ENCODE measurements at regions not wholly inside any gene's neighbourhood (a gene's known extent, or its start where the extent isn't known, plus 50 kb on each side); places are given as distances from the start of the nearest gene placed in this dataset.

DNA sequence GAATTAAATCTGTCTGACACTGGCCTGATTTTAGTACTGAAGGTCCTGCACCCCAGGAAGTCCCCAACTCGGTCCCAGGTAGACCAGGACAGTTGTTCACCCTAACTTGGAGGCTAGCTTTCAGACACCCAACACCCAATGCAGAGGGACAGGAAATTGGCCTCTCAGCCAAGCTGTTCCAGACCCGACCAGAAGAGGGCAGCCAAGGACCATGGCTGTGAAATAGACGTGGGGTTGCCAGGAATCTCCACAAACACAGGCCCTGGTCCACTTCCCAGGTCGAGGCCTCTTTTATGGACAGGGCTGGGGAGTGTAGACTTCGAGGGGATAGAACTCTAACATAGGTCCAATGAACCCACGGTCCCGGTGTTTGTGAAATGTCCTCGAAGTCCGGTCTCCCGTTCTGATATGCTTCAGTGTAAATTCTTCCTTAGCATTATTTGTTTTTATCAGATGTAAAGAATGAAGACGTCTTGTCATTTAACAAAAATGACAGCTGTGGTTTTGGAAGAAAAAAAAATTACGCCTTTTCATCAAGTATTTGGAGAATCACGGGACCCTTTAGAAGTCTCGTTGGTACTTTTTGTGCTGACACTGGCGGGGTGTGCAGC is 260.3 kb upstream of the ADAMTS16 start:
- peak; percentile 74 for DNase-seq (ENCODE audit: low read depth)
- TF ChIP-seq CTCF (conservative IDR thresholded peaks at IDR 0.05; ENCODE audit: control insufficient read depth, insufficient read depth, low read depth, low read length): peak; percentile 97
- H3K4me3 ChIP-seq (ENCODE audit: control insufficient read depth, low read depth, low read length): no peak overlapping the region

DNA sequence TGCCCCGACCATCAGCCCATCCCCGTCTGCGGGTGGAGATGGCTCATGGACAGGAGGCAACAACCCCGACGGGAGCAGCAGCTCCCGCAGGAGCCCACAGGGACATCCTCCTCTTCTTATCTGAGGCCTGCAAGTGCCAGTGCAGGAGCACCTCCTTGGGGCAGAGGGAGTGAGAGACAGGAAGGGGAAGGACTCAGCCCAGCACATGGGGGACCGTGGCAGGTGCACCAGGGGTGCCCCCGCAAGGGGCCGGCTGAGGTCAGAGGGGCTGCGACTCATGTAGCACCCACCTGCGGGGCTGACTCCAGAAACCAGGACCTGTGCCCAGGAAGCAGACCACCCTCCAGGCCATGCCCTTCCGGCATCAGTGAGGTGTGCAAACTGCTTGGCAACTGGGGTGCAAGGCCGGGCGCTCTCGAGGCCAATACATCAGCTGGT is 259.8 kb upstream of the ADAMTS16 start:
- DNase-seq (ENCODE audit: low read depth): no peak
- TF ChIP-seq CTCF (conservative IDR thresholded peaks at IDR 0.05; ENCODE audit: control insufficient read depth, insufficient read depth, low read depth, low read length): no peak
- H3K4me3 ChIP-seq (ENCODE audit: control insufficient read depth, low read depth, low read length): no peak overlapping the region

- no peak for DNase-seq (ENCODE audit: low read depth)
- H3K4me3 ChIP-seq (ENCODE audit: control insufficient read depth, low read depth, low read length): no peak overlapping the region
- no peak for TF ChIP-seq CTCF (conservative IDR thresholded peaks at IDR 0.05; ENCODE audit: control insufficient read depth, insufficient read depth, low read depth, low read length)
Measured at GRCh38 chr5:4881366-4882002, 258.6 kb upstream of the ADAMTS16 start.

- no peak overlapping the region for H3K4me3 ChIP-seq (ENCODE audit: control insufficient read depth, low read depth, low read length)
- DNase-seq (ENCODE audit: low read depth): no peak
- no peak for TF ChIP-seq CTCF (conservative IDR thresholded peaks at IDR 0.05; ENCODE audit: control insufficient read depth, insufficient read depth, low read depth, low read length)
Measured at GRCh38 chr5:4882186-4882585, 257.9 kb upstream of the ADAMTS16 start.

DNA sequence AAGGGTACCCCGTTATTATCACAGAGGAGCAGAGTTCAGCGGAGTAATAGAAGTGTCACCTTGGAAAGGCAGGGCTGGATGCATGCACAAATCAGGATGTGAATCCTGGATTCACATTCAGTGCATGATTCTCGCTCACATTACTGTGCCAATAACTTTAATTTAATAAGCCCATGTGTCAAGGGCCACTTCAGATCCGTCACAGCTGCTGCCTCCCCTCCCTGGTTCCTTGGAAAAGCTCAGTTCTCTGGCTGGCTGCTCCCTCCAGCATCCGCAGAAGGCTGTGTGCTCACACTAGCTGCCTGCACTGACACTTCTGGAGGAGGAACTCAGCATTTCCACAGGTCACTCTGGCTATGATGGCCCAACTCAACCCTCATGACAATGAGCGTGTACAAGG is 256.8 kb upstream of the ADAMTS16 start:
- DNase-seq (ENCODE audit: low read depth): no peak
- H3K4me3 ChIP-seq (ENCODE audit: control insufficient read depth, low read depth, low read length): no peak overlapping the region
- TF ChIP-seq CTCF (conservative IDR thresholded peaks at IDR 0.05; ENCODE audit: control insufficient read depth, insufficient read depth, low read depth, low read length): no peak

GRCh38 chr5:4893063-4893744 is 246.9 kb upstream of the ADAMTS16 start:
- no peak overlapping the region for H3K4me3 ChIP-seq (ENCODE audit: control insufficient read depth, low read depth, low read length)
- DNase-seq (ENCODE audit: low read depth): no peak
- no peak for TF ChIP-seq CTCF (conservative IDR thresholded peaks at IDR 0.05; ENCODE audit: control insufficient read depth, insufficient read depth, low read depth, low read length)
